ENCODE measurements at regions not wholly inside any gene's neighbourhood (a gene's known extent, or its start where the extent isn't known, plus 50 kb on each side); places are given as distances from the start of the nearest gene placed in this dataset.

- TF ChIP-seq, protein P1, sequence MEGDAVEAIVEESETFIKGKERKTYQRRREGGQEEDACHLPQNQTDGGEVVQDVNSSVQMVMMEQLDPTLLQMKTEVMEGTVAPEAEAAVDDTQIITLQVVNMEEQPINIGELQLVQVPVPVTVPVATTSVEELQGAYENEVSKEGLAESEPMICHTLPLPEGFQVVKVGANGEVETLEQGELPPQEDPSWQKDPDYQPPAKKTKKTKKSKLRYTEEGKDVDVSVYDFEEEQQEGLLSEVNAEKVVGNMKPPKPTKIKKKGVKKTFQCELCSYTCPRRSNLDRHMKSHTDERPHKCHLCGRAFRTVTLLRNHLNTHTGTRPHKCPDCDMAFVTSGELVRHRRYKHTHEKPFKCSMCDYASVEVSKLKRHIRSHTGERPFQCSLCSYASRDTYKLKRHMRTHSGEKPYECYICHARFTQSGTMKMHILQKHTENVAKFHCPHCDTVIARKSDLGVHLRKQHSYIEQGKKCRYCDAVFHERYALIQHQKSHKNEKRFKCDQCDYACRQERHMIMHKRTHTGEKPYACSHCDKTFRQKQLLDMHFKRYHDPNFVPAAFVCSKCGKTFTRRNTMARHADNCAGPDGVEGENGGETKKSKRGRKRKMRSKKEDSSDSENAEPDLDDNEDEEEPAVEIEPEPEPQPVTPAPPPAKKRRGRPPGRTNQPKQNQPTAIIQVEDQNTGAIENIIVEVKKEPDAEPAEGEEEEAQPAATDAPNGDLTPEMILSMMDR (IDR thresholded peaks at IDR 0.05; ENCODE audit: low read depth, low read length, poor library complexity, severe bottlenecking): no peak
- TF ChIP-seq EZH2phosphoT487 (IDR thresholded peaks at IDR 0.05; ENCODE audit: borderline replicate concordance, low read length): no peak
Observed at GRCh38 chr12:114206525-114206924, 199.4 kb downstream of the TBX5 start.

Data from DOHH2 (cell line).